Neural crest cell (in vitro differentiated cells): ENCODE measurements at regions not wholly inside any gene's neighbourhood (a gene's known extent, or its start where the extent isn't known, plus 50 kb on each side); places are given as distances from the start of the nearest gene placed in this dataset.
"Not testable (repeated sequence)": the region's sequence is repeated elsewhere in the genome, so short reads cannot be mapped to it uniquely, and the experiment has no call there.

Experiments used
- DNase-seq: peaks from one replicate; pipeline ENCODE4 v3.0.0; 2021; ENCODE audit warnings: low read depth, mixed read lengths, low spot score
- H3K27ac Mint-ChIP-seq: one replicate; pipeline ENCODE4 v1.8.0; 2021; ENCODE audit warnings: mild to moderate bottlenecking, mixed read lengths; ENCODE audit not compliant: unreplicated experiment
- H3K27me3 Mint-ChIP-seq: 2 replicates; pipeline ENCODE4 v1.8.0; 2021; ENCODE audit warnings: low read depth, mild to moderate bottlenecking, mixed read lengths
- H3K36me3 Mint-ChIP-seq: 2 replicates; pipeline ENCODE4 v1.8.0; 2021; ENCODE audit warnings: low read depth, mild to moderate bottlenecking, mixed read lengths
- H3K4me1 Mint-ChIP-seq: 2 replicates; pipeline ENCODE4 v1.8.0; 2021; ENCODE audit warnings: mixed read lengths
- H3K4me3 Mint-ChIP-seq: one replicate; pipeline ENCODE4 v1.8.0; 2021; ENCODE audit warnings: mild to moderate bottlenecking, mixed read lengths
- H3K9me3 Mint-ChIP-seq: 2 replicates; pipeline ENCODE4 v1.8.0; 2021; ENCODE audit warnings: mixed read lengths
- TF ChIP-seq, protein P1 (sequence below): fragments of 200-600 bp; sonication (generic); conservative IDR thresholded peaks from 2 replicates; pipeline ENCODE4 v1.5.0; 2021; ENCODE audit warnings: antibody characterized with exemption, mild to moderate bottlenecking

DNA sequence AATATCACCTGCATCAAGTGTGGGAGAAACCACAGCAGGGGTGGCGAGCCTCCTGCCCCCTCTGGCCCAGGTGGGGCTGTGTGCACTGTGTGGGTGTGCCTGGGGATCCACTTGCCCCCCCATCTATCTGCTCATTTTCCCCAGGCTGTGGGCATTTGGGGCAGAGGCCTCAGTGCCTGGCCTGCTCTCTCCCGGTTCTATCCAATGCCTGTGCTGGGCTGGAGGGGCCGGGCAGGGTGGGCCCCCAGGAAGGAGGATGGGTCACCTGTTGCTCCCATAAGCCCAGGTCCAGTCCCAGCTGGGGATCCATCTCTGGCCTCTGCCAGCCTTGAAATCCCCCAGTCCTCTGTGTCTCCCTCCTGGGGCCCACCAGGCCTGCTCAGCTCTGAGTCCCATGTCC lies 105.6 kb downstream of the TMEM121 start:
- TF ChIP-seq, protein P1, sequence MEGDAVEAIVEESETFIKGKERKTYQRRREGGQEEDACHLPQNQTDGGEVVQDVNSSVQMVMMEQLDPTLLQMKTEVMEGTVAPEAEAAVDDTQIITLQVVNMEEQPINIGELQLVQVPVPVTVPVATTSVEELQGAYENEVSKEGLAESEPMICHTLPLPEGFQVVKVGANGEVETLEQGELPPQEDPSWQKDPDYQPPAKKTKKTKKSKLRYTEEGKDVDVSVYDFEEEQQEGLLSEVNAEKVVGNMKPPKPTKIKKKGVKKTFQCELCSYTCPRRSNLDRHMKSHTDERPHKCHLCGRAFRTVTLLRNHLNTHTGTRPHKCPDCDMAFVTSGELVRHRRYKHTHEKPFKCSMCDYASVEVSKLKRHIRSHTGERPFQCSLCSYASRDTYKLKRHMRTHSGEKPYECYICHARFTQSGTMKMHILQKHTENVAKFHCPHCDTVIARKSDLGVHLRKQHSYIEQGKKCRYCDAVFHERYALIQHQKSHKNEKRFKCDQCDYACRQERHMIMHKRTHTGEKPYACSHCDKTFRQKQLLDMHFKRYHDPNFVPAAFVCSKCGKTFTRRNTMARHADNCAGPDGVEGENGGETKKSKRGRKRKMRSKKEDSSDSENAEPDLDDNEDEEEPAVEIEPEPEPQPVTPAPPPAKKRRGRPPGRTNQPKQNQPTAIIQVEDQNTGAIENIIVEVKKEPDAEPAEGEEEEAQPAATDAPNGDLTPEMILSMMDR: no peak
- Mint-ChIP-seq H3K36me3 (peaks cover 13% of the 10 kb centered on the region), H3K4me3 (no peak overlapping the region), H3K27me3 (no peaks in the 10 kb centered on the region), H3K27ac (no peak overlapping the region), H3K4me1 (no peaks in the 10 kb centered on the region), H3K9me3 (peaks cover 10% of the 10 kb centered on the region)
- no peak for DNase-seq

DNA sequence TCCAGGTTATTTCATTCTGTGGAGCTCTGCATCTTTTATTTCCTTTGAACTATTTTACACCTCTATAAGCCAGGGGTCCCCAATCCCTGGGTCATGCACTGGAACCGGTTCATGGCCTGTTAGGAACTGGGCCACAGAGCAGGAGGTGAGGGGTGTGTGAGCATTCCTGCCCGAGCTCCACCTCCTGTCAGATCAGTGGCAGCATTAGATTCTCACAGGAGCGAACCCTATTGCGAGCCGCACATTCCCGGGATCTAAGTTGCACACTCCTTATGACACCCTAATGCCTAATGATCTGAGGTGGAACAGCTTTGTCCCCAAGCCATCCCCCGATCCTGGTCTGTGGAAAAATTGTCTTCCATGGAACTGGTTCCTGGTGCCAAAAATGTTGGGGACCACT lies 107.2 kb downstream of the TMEM121 start:
- peaks cover 10% of the 10 kb centered on the region for H3K9me3 Mint-ChIP-seq
- not testable (repeated sequence) for H3K4me1 Mint-ChIP-seq, H3K27ac Mint-ChIP-seq

DNA sequence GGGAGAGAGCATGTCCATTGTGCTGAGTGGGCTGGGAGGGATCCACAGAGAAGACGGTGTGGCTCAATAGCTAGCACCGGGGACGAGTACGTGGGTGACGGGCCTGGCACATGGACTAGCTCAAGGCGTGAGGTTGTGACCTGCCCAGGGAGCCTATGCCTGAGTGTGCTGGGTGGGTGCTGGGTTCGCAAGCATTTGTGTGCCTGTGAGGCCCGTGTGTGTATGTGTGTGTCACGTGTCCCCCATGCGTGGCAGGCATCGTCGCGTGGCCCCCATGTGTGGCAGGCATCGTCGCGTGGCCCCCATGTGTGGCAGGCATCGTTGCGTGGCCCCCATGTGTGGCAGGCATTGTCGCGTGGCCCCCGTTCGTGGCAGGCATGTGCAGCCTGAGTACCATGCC lies 109.2 kb downstream of the TMEM121 start:
- no peak overlapping the region for H3K4me3 Mint-ChIP-seq
- TF ChIP-seq, protein P1: no peak
- peaks cover 10% of the 10 kb centered on the region for H3K9me3 Mint-ChIP-seq
- no peak overlapping the region for H3K27ac Mint-ChIP-seq
- DNase-seq: no peak
- no peaks in the 10 kb centered on the region for H3K4me1 Mint-ChIP-seq
- H3K27me3 Mint-ChIP-seq: no peaks in the 10 kb centered on the region
- H3K36me3 Mint-ChIP-seq: peaks cover 13% of the 10 kb centered on the region

More for the DNA sequence above, 107.2 kb downstream of the TMEM121 start:
- not testable (repeated sequence) for H3K4me3 Mint-ChIP-seq, DNase-seq, H3K27me3 Mint-ChIP-seq
- peaks cover 13% of the 10 kb centered on the region for H3K36me3 Mint-ChIP-seq

DNA sequence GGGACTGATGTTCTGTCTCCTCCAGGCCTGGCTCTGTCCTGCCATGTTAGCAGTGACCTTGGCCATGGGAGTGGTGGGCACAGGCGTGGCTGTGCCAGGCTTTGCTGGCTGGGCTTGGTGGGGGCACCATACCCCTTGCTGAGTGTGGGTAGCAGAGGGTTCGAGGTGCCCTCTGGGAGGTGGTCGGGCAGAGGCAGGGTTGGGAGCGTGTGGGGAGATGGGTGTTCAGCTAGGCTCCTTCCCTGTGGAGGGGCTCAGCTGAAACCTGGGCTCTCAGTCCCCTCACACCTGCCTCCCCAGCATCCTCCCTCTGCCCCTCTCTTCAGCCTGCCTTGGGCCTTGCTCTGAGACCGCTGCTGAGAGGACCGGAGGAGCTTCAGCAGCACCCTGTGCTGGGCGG lies 109.6 kb downstream of the TMEM121 start:
- Mint-ChIP-seq H3K9me3 (peaks cover 10% of the 10 kb centered on the region), H3K36me3 (peaks cover 11% of the 10 kb centered on the region)
- not testable (repeated sequence) for H3K27me3 Mint-ChIP-seq, H3K4me1 Mint-ChIP-seq, H3K27ac Mint-ChIP-seq, DNase-seq, H3K4me3 Mint-ChIP-seq

DNA sequence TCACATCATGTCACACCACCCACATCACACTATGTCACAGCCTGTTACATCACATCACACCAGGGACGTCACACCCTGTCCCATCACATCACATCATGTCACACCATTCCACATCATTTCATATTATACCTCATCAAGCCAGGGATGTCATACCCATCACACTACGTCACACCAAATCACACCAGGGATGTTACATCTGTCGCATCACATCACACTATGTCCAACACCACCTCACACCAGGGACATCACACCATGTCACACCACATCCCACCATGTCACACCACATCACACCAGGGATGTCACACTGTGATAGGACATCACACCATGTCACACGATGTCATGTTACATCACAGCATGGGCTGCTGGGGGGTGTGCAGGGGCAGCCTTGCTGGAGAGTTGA lies 110.6 kb downstream of the TMEM121 start:
- Mint-ChIP-seq H3K27ac (no peak overlapping the region), H3K4me3 (no peak overlapping the region), H3K36me3 (peaks cover 11% of the 10 kb centered on the region), H3K27me3 (no peaks in the 10 kb centered on the region), H3K4me1 (no peaks in the 10 kb centered on the region), H3K9me3 (peaks cover 7% of the 10 kb centered on the region)
- DNase-seq: no peak
- TF ChIP-seq, protein P1: no peak

DNA sequence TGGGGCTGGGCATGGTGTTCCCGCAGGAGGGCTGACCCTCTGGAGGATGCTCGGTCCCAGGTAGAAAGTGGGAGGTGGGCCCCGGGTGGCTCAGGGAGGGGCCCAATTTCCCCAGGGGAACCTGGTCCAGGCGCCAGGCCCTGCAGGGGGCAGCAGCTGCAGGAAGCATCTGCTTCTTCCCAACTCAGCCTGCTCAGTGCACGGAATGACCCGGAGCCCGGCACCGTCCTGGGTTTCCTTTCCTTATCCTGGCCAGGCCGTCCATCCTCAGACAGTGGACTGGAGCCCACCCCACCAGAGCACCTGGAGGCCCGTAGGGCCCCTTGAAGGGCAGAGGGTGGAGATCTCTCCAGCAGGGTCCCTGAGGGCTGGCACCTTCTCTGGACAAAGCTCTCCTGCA lies 111.0 kb downstream of the TMEM121 start:
- H3K27me3 Mint-ChIP-seq, H3K4me1 Mint-ChIP-seq, H3K36me3 Mint-ChIP-seq, H3K9me3 Mint-ChIP-seq, H3K4me3 Mint-ChIP-seq, H3K27ac Mint-ChIP-seq, DNase-seq: not testable (repeated sequence)

DNA sequence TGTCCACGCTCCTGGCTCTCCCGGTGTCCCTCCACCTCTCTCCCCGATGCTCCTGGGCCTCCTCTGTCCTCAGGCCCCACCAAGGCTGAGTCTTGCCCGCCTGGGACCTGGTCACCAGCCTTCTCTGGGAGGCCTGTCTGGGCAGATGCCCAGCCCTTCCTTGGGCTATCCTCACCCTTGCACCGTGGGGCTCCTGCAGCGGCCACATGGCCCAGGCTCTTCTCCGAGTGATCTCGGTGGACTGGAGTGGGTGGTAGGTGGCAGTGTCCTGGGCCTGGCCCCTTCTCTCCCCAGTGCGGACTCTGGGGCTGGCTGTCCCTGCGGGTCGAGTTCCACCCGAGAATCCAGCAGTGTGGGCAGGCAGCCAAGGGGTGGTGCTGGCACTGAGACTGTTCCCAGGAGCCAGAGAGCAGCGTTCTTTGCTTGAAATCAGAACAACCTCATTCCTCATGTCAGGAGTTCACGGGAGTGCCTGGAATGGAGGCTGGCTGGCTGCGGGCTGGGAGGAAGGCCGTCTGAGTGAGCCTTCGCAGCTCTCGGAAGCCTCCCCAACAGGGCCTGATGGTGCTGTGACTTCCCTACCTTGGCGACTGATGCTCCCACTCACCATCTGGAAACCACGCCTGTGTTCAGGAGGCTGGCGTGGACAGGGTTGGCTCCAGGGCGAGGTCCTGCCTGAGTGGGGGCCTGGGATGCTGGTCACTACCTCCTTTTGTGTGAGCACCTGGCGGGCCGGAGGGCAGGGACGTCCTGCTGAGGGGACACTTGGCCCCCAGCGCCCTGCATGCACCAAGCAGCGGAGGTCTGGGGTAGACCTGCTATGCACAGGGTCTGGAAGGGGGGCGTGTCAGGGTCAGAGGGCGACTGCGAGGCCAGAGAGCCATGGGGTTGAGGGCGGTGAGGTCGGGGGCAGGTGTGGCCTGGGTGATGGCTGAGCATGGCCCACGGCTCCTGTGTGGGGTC lies 113.9 kb downstream of the TMEM121 start:
- not testable (repeated sequence) for H3K27me3 Mint-ChIP-seq, H3K4me3 Mint-ChIP-seq, H3K27ac Mint-ChIP-seq, H3K9me3 Mint-ChIP-seq, H3K36me3 Mint-ChIP-seq, DNase-seq, H3K4me1 Mint-ChIP-seq
